Esophagus squamous epithelium (tissue), 5 donors: ENCODE measurements at regions not wholly inside any gene's neighbourhood (a gene's known extent, or its start where the extent isn't known, plus 50 kb on each side); places are given as distances from the start of the nearest gene placed in this dataset.

Source experiments
- DNase-seq: peaks from one replicate; lab custom pipeline; 2025; lab: John Stamatoyannopoulos, UW
- H3K27ac ChIP-seq, 4 donors: fragments of 200-600 bp; sonication (generic); one replicate each; pipeline ENCODE4 v1.5.1; 2016 to 2019; ENCODE audit warnings: mild to moderate bottlenecking in 1 of 4
- H3K27me3 ChIP-seq, 4 donors: fragments of 200-600 bp; sonication (generic); 1 replicate in 3 of 4; 2 replicates in 1 of 4; pipeline versions ENCODE4 v1.5.1 to v1.6.0; 2017 to 2021; ENCODE audit warnings: antibody characterized with exemption in 1 of 4
- H3K36me3 ChIP-seq, 3 donors: fragments of 200-600 bp; sonication (generic); one replicate each; pipeline ENCODE4 v1.5.1; 2016 to 2019
- H3K4me1 ChIP-seq, 3 donors: fragments of 200-600 bp; sonication (generic); one replicate each; pipeline ENCODE4 v1.5.1; 2017 to 2019
- H3K4me3 ChIP-seq, 4 donors: fragments of 200-600 bp; sonication (generic); 1 replicate in 3 of 4; 2 replicates in 1 of 4; pipeline ENCODE4 v1.5.1; 2016 to 2019; ENCODE audit warnings: mild to moderate bottlenecking in 2 of 4, moderate library complexity in 1 of 4
- H3K9me3 ChIP-seq, 3 donors: fragments of 200-600 bp; sonication (generic); one replicate each; pipeline ENCODE4 v1.5.1; 2016 to 2019
- POLR2A ChIP-seq, 4 donors: fragments of 450-650 bp; IDR thresholded peaks; one replicate each; pipeline ENCODE4 v1.6.1; 2017; ENCODE audit warnings: antibody characterized with exemption in 4 of 4, mild to moderate bottlenecking in 4 of 4, moderate library complexity in 3 of 4
- WGBS, 2 donors: methylation state at CpG; one replicate each; pipeline ENCODE4 v1.1.5; 2018; 5-methylcytosine and 5-hydroxymethylcytosine counted together
- intact Hi-C: fragments of 100-400 bp; cut with DNase I; formaldehyde crosslinking; loops from one replicate; pipeline ENCODE4 v1.15.0; 2022
- TF ChIP-seq, protein P1 (sequence below), 6 experiments: fragments of 450-650 bp in 4 of 6; fragments of 200-600 bp in 2 of 6; sonication (generic) in 2 of 6; IDR thresholded peaks; one replicate each; pipeline ENCODE4 v1.5.1; 2016 to 2019; ENCODE audit warnings: antibody characterized with exemption in 6 of 6, mild to moderate bottlenecking in 4 of 6, moderate library complexity in 4 of 6
- donor health status: DM: yes; HTN: yes; CAD: no.

DNA sequence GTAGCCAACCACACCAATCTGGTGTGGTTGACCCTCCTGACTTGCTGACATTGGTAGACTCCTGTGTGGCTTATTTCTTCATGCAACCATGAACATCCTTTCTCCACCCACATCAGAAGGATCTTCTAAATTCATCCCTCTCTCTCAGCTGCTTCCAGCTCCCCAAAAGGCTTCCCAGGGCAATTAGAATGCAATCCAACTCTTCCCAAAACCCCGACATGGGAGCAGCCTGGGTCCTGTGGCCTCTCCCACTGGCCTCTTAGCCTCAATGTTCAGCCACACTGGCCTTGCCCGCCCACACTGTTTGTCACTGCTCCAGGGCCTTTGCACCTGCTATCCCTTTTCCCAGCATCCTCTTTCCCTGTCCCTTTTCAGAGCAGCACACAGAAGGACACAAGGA is 199.8 kb upstream of the SGCG start:
- 67 to 78% methylated on average over 2 of the region's 2 CpGs for WGBS, 2 donors
- DNase-seq, result no peak
- Histone ChIP-seq H3K9me3 (peaks cover 0 to 16% (median 0%) of the 10 kb centered on the region in 3 donors), H3K27ac (no peak overlapping the region), H3K4me1 (no peaks in the 10 kb centered on the region), H3K4me3 (no peak overlapping the region), H3K36me3 (no peaks in the 10 kb centered on the region), H3K27me3 (no peaks in the 10 kb centered on the region)
- no peak for TF ChIP-seq POLR2A (IDR thresholded peaks at IDR 0.05)
- TF ChIP-seq, protein P1, sequence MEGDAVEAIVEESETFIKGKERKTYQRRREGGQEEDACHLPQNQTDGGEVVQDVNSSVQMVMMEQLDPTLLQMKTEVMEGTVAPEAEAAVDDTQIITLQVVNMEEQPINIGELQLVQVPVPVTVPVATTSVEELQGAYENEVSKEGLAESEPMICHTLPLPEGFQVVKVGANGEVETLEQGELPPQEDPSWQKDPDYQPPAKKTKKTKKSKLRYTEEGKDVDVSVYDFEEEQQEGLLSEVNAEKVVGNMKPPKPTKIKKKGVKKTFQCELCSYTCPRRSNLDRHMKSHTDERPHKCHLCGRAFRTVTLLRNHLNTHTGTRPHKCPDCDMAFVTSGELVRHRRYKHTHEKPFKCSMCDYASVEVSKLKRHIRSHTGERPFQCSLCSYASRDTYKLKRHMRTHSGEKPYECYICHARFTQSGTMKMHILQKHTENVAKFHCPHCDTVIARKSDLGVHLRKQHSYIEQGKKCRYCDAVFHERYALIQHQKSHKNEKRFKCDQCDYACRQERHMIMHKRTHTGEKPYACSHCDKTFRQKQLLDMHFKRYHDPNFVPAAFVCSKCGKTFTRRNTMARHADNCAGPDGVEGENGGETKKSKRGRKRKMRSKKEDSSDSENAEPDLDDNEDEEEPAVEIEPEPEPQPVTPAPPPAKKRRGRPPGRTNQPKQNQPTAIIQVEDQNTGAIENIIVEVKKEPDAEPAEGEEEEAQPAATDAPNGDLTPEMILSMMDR (IDR thresholded peaks at IDR 0.05), result no peak
- intact Hi-C loops, result no loop called here

DNA sequence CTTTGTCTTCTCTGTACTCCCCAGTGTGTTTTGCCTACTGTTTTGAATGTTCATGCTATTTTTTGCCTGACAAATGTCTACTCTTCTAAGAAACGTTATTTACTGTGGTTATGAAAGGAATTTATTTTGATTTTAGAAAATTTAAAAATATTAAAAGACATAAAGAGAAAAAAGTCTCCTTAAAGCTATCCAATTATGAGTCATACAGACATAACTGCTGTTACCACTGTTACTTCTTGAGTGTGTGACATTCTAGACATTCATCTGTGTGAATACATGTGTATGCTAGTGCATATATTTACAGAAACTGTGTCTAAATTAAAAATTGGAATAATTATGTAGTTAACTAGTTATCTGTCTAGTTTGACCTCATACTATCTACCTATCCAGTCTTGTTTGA is 187.6 kb upstream of the SGCG start:
- Histone ChIP-seq H3K27me3 (no peaks in the 10 kb centered on the region), H3K4me1 (no peaks in the 10 kb centered on the region), H3K9me3 (no peaks in the 10 kb centered on the region), H3K27ac (no peak overlapping the region), H3K36me3 (no peaks in the 10 kb centered on the region), H3K4me3 (no peak overlapping the region)
- 5 to 19% methylated on average over 1 of the region's 1 CpG for WGBS, 2 donors
- intact Hi-C loops, result no loop called here
- no peak for DNase-seq
- no peak for TF ChIP-seq POLR2A (IDR thresholded peaks at IDR 0.05)
- TF ChIP-seq, protein P1 (IDR thresholded peaks at IDR 0.05), result no peak

DNA sequence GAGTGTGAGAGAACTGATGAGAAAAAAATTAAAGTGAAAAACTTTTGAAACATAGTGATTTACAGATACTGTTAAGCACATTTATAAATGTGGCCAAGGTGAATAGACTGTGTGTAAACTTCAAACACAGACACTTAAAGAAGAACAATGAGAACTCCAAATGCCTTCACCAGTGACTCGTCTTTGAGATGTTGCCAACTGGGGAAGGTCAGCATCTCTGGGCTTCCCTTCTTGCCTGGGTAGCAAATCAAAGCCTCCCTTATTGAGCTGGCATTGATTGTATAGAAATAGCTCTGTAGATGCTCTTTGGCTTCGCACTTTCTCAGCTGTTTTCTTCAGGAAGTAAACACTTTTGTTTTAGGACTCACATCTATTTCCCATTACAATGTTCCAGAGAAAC is 177.3 kb upstream of the SGCG start:
- H3K4me3 ChIP-seq, result no peak overlapping the region
- no peaks in the 10 kb centered on the region for H3K4me1 ChIP-seq
- WGBS, 2 donors, result 63 to 67% methylated on average over 2 of the region's 2 CpGs
- no peaks in the 10 kb centered on the region for H3K36me3 ChIP-seq
- no peaks in the 10 kb centered on the region for H3K27me3 ChIP-seq
- TF ChIP-seq, protein P1 (IDR thresholded peaks at IDR 0.05), result no peak
- TF ChIP-seq POLR2A (IDR thresholded peaks at IDR 0.05), result no peak
- peaks cover 0 to 10% (median 0%) of the 10 kb centered on the region in 3 donors for H3K9me3 ChIP-seq
- no peak for DNase-seq
- intact Hi-C loops, result no loop called here
- H3K27ac ChIP-seq, result no peak overlapping the region

DNA sequence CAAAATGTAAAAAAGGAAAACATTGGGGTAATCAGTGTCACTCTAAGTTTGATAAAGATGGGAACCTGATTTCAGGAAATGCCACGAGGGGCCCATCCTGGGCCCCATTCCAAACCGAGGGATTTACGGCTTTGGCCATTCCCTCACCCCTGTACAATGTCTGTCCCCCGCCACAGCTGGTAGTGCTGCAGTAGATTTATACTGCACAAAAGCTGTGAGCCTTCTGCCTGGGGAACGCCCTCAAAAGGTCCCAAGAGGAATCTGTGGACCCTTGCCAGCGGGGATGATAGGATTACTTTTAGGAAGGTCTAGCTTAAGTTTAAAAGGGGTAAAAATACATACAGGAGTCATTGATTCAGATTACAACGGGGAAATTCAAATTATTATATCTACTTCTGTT is 173.4 kb upstream of the SGCG start:
- Histone ChIP-seq H3K27ac (no peak overlapping the region), H3K36me3 (no peaks in the 10 kb centered on the region), H3K27me3 (no peaks in the 10 kb centered on the region), H3K9me3 (peaks cover 0 to 2% (median 0%) of the 10 kb centered on the region in 3 donors), H3K4me3 (no peak overlapping the region), H3K4me1 (no peaks in the 10 kb centered on the region)
- intact Hi-C loops, result no loop called here
- no peak for DNase-seq
- TF ChIP-seq, protein P1 (IDR thresholded peaks at IDR 0.05), result no peak
- TF ChIP-seq POLR2A (IDR thresholded peaks at IDR 0.05), result no peak
- 28 to 29% methylated on average over 7 of the region's 7 CpGs for WGBS, 2 donors

DNA sequence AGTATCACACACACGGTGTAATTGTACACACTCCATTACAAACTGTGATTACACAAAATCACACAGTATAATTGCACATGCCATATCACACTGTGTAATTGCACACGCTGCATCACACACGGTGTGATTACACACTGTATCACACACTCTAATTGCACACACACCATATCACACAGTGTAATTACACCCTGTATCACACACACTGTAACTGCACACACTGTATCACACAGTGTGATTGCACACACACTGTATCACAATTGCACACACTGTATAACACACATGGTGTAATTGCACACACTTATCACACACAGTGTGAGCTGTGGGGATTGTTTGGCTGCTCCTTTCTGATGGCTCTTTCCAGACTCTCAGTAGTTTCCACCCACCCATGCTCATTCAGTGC is 162.6 kb upstream of the SGCG start:
- no peak for TF ChIP-seq POLR2A (IDR thresholded peaks at IDR 0.05)
- TF ChIP-seq, protein P1 (IDR thresholded peaks at IDR 0.05), result no peak
- no peak for DNase-seq
- Histone ChIP-seq H3K36me3 (no peaks in the 10 kb centered on the region), H3K4me1 (no peaks in the 10 kb centered on the region), H3K4me3 (no peak overlapping the region), H3K27me3 (no peaks in the 10 kb centered on the region), H3K27ac (no peak overlapping the region), H3K9me3 (no peaks in the 10 kb centered on the region)
- WGBS, 2 donors, result 88% methylated on average over 3 of the region's 3 CpGs
- intact Hi-C loops, result no loop called here
